NB4 (cell line): ENCODE measurements at regions not wholly inside any gene's neighbourhood (a gene's known extent, or its start where the extent isn't known, plus 50 kb on each side); places are given as distances from the start of the nearest gene placed in this dataset.

Source experiments
- MAX ChIP-seq: IDR thresholded peaks from 2 replicates; pipeline ENCODE4 v1.6.1; 2011; ENCODE audit warnings: low read depth, low read length
- POLR2A ChIP-seq: IDR thresholded peaks from 2 replicates; pipeline ENCODE4 v1.6.1; 2011; ENCODE audit warnings: mild to moderate bottlenecking; ENCODE audit not compliant: insufficient read length; ENCODE audit errors: extremely low read depth
- TF ChIP-seq, protein P1 (sequence below): IDR thresholded peaks from one replicate; pipeline ENCODE4 v1.5.1; 2012; ENCODE audit warnings: low read depth, low read length

GRCh38 chr6:6461138-6461537 is 127.4 kb upstream of the LY86 start:
- TF ChIP-seq POLR2A: no peak
- TF ChIP-seq, protein P1, sequence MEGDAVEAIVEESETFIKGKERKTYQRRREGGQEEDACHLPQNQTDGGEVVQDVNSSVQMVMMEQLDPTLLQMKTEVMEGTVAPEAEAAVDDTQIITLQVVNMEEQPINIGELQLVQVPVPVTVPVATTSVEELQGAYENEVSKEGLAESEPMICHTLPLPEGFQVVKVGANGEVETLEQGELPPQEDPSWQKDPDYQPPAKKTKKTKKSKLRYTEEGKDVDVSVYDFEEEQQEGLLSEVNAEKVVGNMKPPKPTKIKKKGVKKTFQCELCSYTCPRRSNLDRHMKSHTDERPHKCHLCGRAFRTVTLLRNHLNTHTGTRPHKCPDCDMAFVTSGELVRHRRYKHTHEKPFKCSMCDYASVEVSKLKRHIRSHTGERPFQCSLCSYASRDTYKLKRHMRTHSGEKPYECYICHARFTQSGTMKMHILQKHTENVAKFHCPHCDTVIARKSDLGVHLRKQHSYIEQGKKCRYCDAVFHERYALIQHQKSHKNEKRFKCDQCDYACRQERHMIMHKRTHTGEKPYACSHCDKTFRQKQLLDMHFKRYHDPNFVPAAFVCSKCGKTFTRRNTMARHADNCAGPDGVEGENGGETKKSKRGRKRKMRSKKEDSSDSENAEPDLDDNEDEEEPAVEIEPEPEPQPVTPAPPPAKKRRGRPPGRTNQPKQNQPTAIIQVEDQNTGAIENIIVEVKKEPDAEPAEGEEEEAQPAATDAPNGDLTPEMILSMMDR: no peak
- TF ChIP-seq MAX: no peak
